ENCODE measurements at regions not wholly inside any gene's neighbourhood (a gene's known extent, or its start where the extent isn't known, plus 50 kb on each side); places are given as distances from the start of the nearest gene placed in this dataset.

GRCh38 chr1:214108097-214108446, 120.3 kb downstream of the PROX1 start:
- Histone ChIP-seq H2AFZ (peak overlapping the region; percentile 91; the same call in 1 of the 2 replicates), H3K4me2 (no peak overlapping the region), H4K20me1 (replicated peaks; ENCODE audit: insufficient read depth) (no peaks in the 10 kb centered on the region), H3K79me2 (replicated peaks; ENCODE audit: insufficient read depth) (no peaks in the 10 kb centered on the region), H3K4me3 (no peak overlapping the region), H3K27me3 (ENCODE audit: insufficient read depth) (no peaks in the 10 kb centered on the region), H3K9me2 (ENCODE audit: insufficient read depth) (0 out of 2 replicates have a peak, but pooled peaks cover 4% of the 10 kb centered on the region), H3K27ac (ENCODE audit: low read depth) (no peak overlapping the region), H3K4me1 (ENCODE audit: insufficient read depth) (peaks cover 4% of the 10 kb centered on the region; the same call in 1 of the 2 replicates), H3K36me3 (ENCODE audit: insufficient read depth) (no peaks in the 10 kb centered on the region), H3F3A (replicated peaks; ENCODE audit: low read depth) (no peaks in the 10 kb centered on the region)
- TF ChIP-seq STAT1 (IDR thresholded peaks at IDR 0.05; ENCODE audit: unreplicated experiment), result no peak
- TF ChIP-seq, protein P1, sequence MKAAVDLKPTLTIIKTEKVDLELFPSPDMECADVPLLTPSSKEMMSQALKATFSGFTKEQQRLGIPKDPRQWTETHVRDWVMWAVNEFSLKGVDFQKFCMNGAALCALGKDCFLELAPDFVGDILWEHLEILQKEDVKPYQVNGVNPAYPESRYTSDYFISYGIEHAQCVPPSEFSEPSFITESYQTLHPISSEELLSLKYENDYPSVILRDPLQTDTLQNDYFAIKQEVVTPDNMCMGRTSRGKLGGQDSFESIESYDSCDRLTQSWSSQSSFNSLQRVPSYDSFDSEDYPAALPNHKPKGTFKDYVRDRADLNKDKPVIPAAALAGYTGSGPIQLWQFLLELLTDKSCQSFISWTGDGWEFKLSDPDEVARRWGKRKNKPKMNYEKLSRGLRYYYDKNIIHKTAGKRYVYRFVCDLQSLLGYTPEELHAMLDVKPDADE (IDR thresholded peaks at IDR 0.05), result no peak
- no peak for TF ChIP-seq EZH2 (IDR thresholded peaks at IDR 0.05; ENCODE audit: low read depth, unreplicated experiment)
- TF ChIP-seq ZNF114 (CRISPR knock-in tag; IDR thresholded peaks at IDR 0.05), result no peak
- TF ChIP-seq CREB1 (CRISPR knock-in tag; IDR thresholded peaks at IDR 0.05; ENCODE audit: low read depth), result no peak
- TF ChIP-seq, protein P2, sequence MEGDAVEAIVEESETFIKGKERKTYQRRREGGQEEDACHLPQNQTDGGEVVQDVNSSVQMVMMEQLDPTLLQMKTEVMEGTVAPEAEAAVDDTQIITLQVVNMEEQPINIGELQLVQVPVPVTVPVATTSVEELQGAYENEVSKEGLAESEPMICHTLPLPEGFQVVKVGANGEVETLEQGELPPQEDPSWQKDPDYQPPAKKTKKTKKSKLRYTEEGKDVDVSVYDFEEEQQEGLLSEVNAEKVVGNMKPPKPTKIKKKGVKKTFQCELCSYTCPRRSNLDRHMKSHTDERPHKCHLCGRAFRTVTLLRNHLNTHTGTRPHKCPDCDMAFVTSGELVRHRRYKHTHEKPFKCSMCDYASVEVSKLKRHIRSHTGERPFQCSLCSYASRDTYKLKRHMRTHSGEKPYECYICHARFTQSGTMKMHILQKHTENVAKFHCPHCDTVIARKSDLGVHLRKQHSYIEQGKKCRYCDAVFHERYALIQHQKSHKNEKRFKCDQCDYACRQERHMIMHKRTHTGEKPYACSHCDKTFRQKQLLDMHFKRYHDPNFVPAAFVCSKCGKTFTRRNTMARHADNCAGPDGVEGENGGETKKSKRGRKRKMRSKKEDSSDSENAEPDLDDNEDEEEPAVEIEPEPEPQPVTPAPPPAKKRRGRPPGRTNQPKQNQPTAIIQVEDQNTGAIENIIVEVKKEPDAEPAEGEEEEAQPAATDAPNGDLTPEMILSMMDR (conservative IDR thresholded peaks at IDR 0.05; ENCODE audit: low read depth in 2 of 2), result no peak
- ATAC-seq, result peak; percentile 70
- Mint-ChIP-seq H3K4me1 (peaks cover 15% of the 10 kb centered on the region; the same call in 2 of the 3 replicates), H3K9me3 (no peaks in the 10 kb centered on the region; the same call in 2 of the 3 replicates), H3K27me3 (ENCODE audit: insufficient read depth, low read depth, poor library complexity) (no peaks in the 10 kb centered on the region), H3K36me3 (ENCODE audit: low read depth) (no peaks in the 10 kb centered on the region), H3K4me3 (no peak overlapping the region), H3K27ac (no peak overlapping the region)
- DNase-seq (ENCODE audit: low spot score), result peak; percentile 9

DNA sequence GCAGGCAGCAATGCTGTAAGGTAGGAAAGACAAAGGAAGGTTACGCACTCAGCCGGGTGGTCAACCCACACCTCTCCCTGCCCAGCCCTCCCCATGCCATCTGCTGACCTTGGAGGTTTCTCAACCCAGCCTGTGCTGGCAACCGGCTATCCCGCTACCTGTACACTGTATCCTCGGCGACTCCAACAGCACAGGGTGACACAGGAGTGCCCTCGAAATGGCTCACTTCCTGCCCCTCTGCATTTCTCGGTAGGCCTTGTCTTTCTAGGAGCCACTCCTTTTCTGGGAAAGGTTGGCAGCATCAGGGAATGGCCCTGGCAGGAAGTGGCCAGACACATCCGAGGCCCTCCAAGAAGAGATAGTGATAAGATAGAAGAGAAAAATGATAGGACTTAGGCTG, 124.0 kb downstream of the PROX1 start:
- H3K9me2 ChIP-seq (ENCODE audit: insufficient read depth), result peaks cover 16% of the 10 kb centered on the region
- Mint-ChIP-seq H3K9me3 (peaks cover under 1% of the 10 kb centered on the region; the same call in 1 of the 3 replicates), H3K27ac (no peak overlapping the region), H3K4me3 (no peak overlapping the region), H3K27me3 (ENCODE audit: insufficient read depth, low read depth, poor library complexity) (no peaks in the 10 kb centered on the region), H3K4me1 (peaks cover 12% of the 10 kb centered on the region; the same call in 2 of the 3 replicates), H3K36me3 (ENCODE audit: low read depth) (no peaks in the 10 kb centered on the region)
- TF ChIP-seq ZNF114 (CRISPR knock-in tag; IDR thresholded peaks at IDR 0.05) (no peak), EZH2 (IDR thresholded peaks at IDR 0.05; ENCODE audit: low read depth, unreplicated experiment) (no peak)
- no peak overlapping the region for H3K27ac ChIP-seq (ENCODE audit: low read depth)
- DNase-seq (ENCODE audit: low spot score), result no peak
- ATAC-seq, result no peak
- no peaks in the 10 kb centered on the region for H3K27me3 ChIP-seq (ENCODE audit: insufficient read depth)
- H4K20me1 ChIP-seq (replicated peaks; ENCODE audit: insufficient read depth), result no peaks in the 10 kb centered on the region
- H3K36me3 ChIP-seq (ENCODE audit: insufficient read depth), result no peaks in the 10 kb centered on the region
- H3K4me2 ChIP-seq, result no peak overlapping the region
- H2AFZ ChIP-seq, result 0 out of 2 replicates have a peak overlapping the region, but pooled peaks have one; percentile 52
- H3K4me1 ChIP-seq (ENCODE audit: insufficient read depth), result peaks cover 4% of the 10 kb centered on the region; the same call in 1 of the 2 replicates
- H3K79me2 ChIP-seq (replicated peaks; ENCODE audit: insufficient read depth), result no peaks in the 10 kb centered on the region
- H3K4me3 ChIP-seq, result no peak overlapping the region
- no peaks in the 10 kb centered on the region for H3F3A ChIP-seq (replicated peaks; ENCODE audit: low read depth)

- no peaks in the 10 kb centered on the region for H3K27me3 Mint-ChIP-seq (ENCODE audit: insufficient read depth, low read depth, poor library complexity)
- no peak for ATAC-seq
- Histone ChIP-seq H3K4me3 (no peak overlapping the region), H3K4me2 (no peak overlapping the region), H3K4me1 (ENCODE audit: insufficient read depth) (no peaks in the 10 kb centered on the region), H2AFZ (no peak overlapping the region), H3K9me2 (ENCODE audit: insufficient read depth) (peaks cover 16% of the 10 kb centered on the region), H3K79me2 (replicated peaks; ENCODE audit: insufficient read depth) (no peaks in the 10 kb centered on the region), H3K27ac (ENCODE audit: low read depth) (no peak overlapping the region), H4K20me1 (replicated peaks; ENCODE audit: insufficient read depth) (no peaks in the 10 kb centered on the region), H3K27me3 (ENCODE audit: insufficient read depth) (no peaks in the 10 kb centered on the region), H3F3A (replicated peaks; ENCODE audit: low read depth) (no peaks in the 10 kb centered on the region), H3K36me3 (ENCODE audit: insufficient read depth) (no peaks in the 10 kb centered on the region)
- no peak overlapping the region for H3K4me3 Mint-ChIP-seq
- no peak overlapping the region for H3K27ac Mint-ChIP-seq
- no peaks in the 10 kb centered on the region for H3K4me1 Mint-ChIP-seq
- peaks cover 6% of the 10 kb centered on the region; the same call in 1 of the 3 replicates for H3K36me3 Mint-ChIP-seq (ENCODE audit: low read depth)
- H3K9me3 Mint-ChIP-seq, result peaks cover 19% of the 10 kb centered on the region
- DNase-seq (ENCODE audit: low spot score), result no peak
- no peak for TF ChIP-seq CREB1 (CRISPR knock-in tag; IDR thresholded peaks at IDR 0.05; ENCODE audit: low read depth)
- TF ChIP-seq, protein P2 (conservative IDR thresholded peaks at IDR 0.05; ENCODE audit: low read depth in 2 of 2), result no peak
- TF ChIP-seq REST (IDR thresholded peaks at IDR 0.05; ENCODE audit: unreplicated experiment), result no peak
- TF ChIP-seq, protein P1 (IDR thresholded peaks at IDR 0.05), result no peak
- no peak for TF ChIP-seq ZNF331 (CRISPR knock-in tag; IDR thresholded peaks at IDR 0.05; ENCODE audit: low read depth)
These were observed 128.5 kb downstream of the PROX1 start for GRCh38 chr1:214116258-214116657.

All from GM23338 (cell line).